Hippocampal formation (tissue), 2 donors: ENCODE measurements at regions not wholly inside any gene's neighbourhood (a gene's known extent, or its start where the extent isn't known, plus 50 kb on each side); places are given as distances from the start of the nearest gene placed in this dataset.
A peak's percentile ranks its signal among the peaks of the same experiment; 100 is the strongest.

Source experiments
- DNase-seq, 2 donors: peaks; one replicate each; lab custom pipeline; 2025; lab: John Stamatoyannopoulos, UW

DNA sequence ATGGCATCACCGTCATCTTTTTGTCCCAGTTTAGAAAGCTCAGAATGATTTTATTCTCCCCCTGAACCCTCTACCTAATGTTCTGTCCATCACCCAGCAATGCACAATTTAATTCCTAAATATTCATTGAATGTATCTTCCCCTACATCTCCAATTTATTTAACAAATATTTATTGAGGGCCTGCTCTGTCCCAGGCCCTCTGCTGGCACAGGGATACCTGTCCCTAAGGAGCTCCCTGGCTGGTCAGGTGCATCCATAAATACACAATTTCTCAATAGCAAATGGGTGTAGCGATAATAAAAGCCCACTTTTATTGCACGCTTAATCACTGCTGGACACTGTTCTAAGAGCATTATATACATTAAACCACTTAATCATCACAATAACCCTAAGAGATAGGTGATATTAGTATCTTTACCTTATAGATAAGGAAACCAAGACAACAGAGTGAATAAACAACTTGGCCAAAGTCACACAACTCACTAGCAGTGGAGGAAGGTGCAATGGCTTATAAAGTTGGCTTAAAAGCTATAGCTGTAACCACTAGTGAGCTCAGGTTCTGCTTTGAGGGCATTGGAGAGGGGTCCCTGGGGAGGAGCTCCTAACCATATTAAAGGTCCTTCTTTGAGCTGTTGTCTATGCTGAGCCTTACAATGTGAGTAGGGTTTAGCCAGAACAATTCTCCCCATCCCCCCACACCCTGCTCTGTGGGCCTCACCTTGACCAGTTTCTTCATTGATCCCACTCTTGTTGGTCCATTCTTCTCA, 126.3 kb upstream of the JUN start:
- DNase-seq, result no peak

DNA sequence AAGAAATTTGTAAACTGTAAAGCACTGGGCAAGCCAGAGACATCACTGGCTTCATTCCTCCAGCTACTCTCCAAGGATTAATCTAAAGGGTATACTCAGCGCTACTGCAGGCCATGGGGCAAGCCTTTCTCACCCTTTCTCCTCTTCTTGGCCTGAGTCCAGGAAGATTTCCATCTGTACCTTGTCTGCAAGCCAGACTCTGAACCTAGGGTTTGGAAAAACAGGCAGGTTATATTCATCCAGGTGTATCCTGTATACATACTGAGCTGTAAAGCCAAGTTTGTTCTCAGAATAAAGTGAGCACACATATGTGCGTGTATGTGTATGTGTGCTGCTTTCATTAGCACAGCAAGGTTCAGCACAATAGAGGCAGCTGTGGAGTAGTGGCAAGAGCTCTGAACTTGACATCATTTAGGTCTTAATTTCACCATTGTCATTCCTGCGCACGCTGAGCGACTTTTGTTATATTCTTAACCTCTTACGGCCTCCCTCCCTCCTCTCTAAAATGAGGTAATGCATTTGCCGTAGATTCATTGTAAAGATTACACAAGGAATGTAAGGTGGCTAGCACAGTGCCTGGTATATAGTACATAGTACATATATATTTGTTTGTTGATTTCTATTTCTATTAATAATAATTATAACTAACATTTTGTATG, 128.1 kb upstream of the JUN start:
- no peak for DNase-seq

DNA sequence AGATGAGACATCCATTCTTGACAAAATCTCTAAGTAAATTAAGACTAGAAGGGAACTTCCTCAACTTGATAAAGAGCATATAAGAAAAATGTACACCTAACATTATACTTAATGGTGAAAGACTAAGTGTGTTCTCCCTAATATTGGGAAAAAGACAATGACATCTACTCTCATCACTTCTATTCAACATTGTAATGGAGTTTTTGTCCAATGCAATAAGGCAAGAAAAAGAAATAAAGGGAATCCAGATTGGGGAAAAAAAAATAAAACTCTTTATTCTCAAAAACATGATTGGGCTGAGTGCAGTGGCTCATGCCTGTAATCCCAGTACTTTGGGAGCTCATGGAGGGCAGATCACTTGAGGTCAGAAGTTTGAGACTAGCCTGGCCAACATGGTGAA, 131.1 kb upstream of the JUN start:
- no peak for DNase-seq

DNA sequence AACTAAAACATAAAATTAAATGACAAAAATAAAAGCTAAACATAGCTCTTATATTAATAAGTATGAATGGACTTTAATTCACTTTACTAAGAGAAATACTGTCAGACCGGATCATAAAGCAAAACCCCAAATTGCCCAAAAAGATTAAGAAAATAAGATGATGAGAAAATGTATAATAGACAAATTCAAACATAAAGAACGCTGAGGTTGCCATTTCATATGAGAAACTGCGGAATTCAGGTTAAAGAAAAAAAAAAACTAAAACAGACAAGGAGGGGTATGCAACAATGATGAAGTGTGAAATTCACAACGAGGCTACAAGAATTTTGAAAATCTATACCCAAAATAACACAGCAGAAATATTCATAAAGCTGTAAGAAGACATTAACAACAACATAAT, 133.6 kb upstream of the JUN start:
- no peak for DNase-seq

DNA sequence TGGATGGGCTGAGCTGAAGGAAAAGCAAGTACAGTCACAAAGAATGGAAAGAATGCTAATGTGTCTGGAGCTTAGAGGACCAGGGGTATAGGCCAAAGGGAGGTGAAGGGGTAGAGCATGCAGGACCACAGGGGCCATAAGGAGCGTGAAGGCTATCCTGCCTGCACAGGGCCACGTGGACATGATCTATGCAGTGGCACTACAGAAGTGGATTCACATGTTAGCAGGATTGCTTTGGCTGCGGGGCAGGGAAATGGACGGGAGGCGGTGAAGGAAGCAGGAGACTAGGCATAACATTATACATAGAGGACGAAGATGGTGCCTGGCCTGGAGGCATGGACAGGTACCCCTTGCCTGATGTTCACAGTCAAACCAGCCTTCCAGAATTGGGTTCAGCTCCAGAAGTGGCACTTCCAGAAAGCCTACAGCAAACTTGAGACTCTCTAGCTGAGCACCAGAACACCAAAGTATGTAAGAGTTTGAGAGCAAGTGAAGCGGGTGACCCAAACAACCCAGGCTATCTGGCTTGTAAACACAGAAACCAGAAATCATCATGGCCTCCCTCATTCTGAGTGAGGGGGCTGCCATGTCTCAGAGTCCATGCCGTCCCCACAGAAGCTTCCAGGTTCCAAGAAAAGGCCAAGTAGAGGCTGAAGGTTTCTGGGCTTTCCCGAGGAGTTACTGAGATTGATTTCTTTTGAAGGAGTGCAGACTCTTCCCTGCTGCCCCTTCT, 135.5 kb upstream of the JUN start:
- no peak for DNase-seq

DNA sequence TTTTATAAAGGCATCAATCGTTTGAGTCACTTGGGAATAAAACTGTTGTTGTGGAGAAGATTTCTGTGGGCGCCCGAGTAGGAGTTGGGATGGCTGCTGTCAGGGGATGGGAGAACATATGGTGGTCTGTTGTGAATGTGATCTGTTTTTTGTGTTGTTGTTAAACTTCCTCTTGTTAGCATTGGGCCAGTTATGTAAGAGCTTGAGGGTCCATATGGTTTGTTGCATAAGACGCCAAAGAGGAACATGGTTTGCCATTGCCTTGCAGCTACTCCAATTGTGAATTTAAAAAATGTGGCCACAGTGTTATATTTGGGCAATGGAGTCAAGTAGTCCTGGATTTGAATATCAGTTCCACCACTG, 136.1 kb upstream of the JUN start:
- DNase-seq, result peak; percentile 8 to 45

DNA sequence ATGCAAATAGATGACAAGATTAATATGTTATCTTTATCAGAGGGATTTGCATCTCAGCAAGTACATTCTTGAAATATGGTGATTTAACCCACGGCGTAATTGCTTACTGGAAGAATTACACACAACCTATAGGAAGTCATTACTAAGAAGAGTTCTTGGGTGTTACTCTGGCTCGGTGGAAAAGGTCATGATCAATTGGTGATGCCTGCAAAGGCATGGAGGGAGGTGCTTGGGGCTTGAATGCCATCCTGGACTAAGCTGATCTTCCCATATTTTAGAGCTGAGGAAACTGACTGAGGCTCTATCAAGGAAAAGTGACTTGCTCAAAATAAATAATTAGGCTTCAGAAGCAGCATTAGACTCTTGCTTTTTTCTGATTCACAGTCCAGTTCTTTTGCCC, 137.5 kb upstream of the JUN start:
- DNase-seq, result no peak

DNA sequence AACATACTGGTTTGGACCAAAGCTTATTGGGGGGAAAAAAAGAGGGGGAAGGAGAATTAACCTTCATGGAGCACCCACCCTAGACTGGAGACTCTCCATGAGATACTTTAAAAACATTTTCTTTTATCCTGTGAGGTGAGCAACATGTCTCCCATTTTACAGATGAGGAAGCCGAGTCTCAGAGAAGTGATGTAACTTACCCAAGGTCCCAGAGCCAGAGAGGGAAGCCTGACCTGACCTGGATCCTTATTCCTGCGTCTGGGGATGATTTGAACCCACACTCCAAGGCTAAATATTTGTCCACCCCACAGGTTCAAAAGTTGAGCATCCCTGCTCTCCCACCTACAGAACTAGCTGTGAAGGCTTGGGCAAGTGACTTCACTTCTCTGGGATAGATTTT, 137.9 kb upstream of the JUN start:
- DNase-seq, result no peak

DNA sequence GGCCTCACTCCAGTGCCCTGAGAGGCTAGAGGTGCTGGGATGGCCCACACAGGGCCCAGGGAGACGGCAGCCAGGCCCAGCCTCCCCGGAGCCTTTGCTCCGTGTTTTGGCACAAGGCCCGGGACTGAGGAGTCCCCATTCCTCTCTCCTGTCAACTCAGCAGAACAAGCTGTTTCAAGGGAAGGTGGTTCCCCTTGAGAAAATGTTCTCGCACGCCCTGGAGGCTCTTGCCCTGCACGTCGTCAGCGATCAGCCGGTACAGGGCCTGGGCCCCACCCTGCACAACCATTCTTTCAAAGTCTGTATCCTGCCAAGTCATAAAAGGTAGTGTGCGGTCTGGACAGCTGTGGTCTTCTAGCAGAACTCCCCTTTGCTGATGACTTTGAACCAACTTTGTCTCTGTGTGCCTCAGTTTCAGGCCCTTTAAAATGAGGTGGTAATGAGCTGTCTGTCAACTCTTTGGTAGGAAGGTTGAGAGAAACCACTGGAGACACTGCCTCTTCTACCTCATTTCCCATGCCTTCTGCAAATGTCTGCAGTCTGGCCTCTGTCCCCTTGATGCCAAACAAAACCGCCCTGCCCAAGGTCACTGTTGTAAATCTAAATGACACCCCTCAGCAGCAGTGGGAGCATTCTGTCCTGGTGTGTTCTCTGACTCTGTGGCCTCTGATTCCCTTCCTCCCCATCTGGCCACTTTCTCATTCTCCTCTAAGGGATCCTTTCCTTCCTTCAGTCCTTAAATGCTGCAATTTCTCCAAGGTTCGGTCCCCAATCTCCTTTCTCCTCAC, 138.6 kb upstream of the JUN start:
- DNase-seq, result peak in 1 of 2 donors; percentile 19

DNA sequence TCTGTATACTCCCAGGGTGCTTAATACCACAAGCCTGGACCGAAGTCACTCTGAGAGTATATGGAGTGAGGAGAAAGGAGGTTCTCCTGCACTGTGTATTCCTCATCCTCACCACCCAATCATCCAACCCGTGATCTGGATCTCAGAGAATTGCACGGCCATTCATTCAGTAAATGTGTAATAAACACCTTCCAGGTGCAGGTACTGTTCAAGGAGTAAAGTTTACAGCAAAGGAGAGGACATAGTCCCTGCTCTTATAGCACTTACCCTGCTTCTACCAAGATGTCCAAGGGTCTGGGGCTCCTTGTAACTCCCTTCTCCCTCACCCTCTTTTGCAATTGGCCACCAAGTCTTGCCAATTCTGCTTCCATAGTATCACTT, 139.2 kb upstream of the JUN start:
- DNase-seq, result no peak

DNA sequence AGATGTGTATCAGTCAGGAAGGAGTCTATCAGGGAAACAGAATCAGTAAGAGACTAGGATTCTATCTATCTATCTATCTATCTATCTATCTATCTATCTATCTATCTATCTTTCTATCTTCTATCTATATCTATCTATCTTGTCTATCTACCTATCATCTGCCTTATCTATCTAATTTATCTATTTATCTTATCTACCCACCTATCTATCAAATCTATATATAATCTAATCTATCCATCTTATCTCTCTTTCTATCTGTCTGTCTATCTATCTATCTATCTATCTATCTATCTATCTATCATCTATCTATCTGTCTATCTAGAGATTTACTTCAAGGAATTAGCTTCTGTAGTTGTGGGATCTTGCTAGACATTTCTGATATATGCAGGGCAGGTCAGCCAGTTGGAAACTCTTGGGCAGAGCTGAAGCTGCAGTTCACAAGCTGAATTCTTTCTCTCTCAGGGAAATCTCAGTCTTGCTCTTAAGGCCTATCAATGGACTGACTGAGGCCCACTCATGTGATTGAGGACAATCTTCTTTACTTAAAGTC, 140.2 kb upstream of the JUN start:
- no peak for DNase-seq

DNA sequence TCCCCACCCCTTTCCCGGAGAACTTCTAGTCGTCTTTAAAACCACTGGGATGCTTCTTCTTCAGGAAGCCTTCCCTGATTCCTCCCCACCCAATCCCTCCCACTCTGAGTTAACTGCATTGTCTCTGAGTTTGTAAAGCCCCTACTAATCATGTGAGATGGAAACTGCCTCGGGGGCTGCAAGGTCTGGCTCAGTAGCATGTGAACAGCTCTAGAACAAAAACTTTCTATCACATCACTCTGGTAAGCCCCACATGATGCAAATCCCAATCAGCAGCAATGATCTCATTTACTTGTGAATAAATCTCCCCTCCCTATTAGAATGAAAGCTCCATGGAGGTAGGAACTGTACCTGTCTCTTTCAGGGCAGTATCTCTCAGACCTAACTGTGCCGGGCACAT, 141.0 kb upstream of the JUN start:
- DNase-seq, result no peak

DNA sequence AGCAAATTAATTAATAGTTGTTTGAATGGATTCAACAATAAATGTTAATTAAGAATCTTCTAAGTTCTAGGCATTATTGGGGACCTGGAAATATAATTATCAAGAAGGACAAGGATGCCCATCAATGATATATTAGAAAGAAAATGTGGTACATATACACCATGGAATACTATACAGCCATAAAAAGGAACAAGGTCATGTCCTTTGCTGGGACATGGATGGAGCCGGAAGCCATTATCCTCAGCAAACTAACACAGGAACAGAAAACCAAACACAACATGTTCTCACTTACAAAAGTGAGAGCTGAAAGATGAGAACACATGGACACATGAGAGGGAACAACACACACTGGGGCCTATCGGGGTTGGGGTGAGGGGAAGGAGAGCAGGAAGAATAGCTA, 141.4 kb upstream of the JUN start:
- no peak for DNase-seq

DNA sequence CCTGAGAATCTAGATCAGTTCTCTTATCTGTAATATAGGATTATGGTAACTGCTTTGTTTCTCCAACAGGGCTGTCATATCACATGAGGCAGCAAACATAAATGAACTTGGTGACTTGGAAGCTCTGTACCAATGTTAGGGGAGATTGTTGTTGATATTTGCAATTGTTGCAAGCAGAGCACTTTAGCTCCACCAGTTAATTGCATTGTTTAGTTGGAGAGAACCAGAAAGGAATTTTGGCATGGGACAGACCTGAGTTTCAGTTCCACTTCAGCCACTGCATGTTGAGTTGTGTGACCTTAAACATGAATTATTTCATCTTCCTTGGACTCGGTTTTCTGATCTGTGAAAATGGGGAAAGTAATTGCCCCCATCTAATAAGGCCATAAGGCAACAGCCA, 142.3 kb upstream of the JUN start:
- no peak for DNase-seq

DNA sequence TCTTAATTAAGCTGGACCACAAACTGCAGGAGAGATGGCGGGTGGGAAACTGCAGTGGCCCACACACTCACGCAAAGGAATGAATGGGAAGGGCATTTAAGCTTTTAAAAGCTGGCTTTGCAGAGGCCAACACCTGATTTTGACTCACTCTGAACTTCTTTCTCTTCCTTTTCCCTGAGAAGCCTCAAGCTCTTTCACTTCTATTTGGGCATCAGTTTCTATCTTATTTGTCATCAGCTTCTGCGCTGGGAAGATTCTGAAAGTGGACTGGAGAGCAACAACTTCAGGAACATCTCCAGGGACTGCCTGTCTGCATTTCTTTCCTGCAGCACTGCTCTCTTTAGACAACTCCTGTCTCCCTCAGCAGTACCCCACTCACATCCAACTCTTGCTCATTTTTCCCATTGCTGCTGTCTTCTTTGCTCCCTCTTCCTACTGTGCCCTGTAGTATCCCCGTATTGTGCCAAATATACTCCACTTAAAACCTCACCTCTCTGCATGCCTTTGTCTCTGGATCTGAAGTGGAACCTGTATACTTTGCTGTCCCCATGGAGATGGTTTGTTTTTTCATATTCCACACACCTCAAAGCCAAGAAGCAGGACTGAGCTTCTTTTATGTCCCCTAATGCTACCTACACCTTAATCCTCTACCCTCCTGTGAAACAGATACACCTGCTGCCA, 143.3 kb upstream of the JUN start:
- no peak for DNase-seq

DNA sequence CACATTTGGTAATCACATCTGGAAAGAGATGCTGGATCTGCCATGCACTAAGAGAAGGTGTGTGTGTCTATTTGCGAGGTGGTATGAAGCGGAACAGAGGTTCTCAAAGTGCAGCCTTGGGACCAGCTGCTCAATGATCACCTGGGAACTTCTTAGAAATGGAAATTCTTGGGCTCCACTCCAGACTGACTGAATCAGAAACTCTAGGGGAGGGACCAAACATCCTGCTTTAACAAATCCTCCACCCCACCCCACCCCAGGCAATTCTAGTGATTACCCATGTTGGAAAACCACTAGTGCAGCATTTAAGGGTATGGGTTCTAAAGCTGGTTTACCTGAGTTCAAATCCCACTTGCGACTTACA, 143.9 kb upstream of the JUN start:
- no peak for DNase-seq

DNA sequence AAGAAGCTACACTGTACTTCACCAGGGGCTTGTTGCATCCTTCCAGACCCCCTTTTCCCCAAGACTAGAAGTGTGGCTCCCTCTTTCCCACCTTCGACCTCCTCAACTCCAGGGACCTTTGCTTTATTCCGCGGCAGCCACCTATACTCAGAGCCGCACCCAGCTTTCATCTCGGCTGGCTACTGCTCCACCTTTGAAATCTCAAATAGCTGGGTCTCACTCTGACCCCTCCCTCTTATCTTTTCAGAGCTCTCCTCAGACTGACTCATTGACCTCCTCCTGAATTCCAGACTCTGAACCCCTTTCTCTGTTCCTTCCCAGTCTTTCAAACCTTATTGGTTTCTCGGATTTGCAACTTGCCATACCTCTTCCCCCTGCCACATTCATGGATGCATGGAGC, 144.7 kb upstream of the JUN start:
- no peak for DNase-seq

DNA sequence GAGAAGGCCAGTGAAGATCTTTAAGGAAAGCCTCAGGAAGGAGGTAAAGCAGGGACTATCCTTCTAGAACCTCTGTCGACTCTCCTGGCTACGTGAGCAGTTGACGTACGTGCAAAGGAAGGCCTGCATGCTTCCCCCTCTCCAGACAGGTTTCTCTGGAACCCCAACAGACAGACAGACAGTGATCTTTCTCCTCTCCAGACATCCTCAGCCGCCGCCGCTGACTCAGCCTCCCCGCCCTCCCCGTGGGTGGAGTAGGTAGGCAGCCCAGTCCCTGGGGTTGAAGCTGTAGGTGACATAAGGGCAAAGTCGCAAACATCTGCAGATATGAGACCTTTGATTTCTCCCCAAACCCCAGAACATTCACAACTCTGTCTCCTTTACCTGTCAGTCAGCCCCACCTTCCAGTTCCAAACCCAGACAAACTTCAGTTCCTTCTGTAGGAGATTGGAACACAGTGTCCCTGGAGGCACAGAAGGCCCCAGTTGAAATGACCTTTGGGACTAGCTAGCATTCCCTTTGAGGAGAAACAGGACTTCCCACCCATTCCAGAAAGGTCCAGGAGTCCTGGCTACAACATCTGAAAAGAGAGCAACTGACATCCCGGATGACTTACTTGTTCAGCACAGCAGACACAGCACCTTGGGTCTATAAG, 146.0 kb upstream of the JUN start:
- DNase-seq, result no peak

DNA sequence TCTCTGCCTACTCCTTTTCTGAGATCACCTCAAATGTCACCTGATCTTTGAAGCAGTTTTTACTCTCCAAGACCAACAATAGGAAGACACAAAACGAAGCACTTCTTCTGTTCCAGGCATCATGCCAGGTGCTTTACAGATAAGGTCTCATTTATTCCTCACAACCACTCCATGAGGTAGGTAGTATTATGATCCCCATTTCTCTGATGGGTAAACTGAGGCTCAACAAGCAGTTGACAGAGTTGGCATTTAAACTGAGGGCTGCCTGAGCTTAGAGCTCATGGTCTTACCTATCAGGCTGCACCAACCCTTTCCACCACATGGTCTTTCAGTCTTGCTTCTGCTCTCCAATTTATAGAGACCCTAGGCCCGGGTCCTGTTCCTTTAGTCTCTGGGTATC, 147.2 kb upstream of the JUN start:
- DNase-seq, result no peak

DNA sequence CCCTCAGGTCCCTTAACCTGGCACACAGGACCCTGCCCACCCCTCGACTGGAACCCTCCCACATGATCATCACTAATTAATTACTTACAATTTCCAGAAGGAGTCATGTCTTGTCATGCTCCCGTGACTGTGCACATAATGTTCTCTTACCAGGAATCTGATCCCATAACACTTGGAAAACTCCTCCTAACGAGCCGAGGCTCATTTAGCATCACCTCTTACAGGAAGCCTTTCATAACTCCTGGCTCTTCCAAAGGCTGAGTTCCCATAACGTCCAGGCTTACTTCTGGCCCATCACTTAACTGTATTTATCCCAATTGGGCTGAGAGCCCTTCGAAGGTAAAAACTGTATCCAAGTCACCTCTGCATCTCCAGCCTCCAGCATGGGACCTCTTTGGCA, 147.9 kb upstream of the JUN start:
- no peak for DNase-seq
